H1 (cell line): ENCODE measurements at regions not wholly inside any gene's neighbourhood (a gene's known extent, or its start where the extent isn't known, plus 50 kb on each side); places are given as distances from the start of the nearest gene placed in this dataset.
"Not testable (repeated sequence)": the region's sequence is repeated elsewhere in the genome, so short reads cannot be mapped to it uniquely, and the experiment has no call there.

Experiments used
- CTCF ChIA-PET: fragments of 300-600 bp; sonication (Branson Sonifier 250); formaldehyde crosslinking; loops from one replicate; lab custom pipeline; 2021; ENCODE audit not compliant: partially characterized antibody; lab: Charles Lee
- POLR2A ChIA-PET: fragments of 300-600 bp; sonication (Branson Sonifier 250); formaldehyde crosslinking; loops from one replicate; lab custom pipeline; 2021; ENCODE audit warnings: inconsistent platforms; ENCODE audit not compliant: partially characterized antibody; lab: Charles Lee
- DNase-seq, 2 experiments: peaks; one replicate each; pipeline versions ENCODE4 v3.0.0 to v3.0.0-alpha.2; 2010 to 2022; ENCODE audit warnings: low spot score in 2 of 2, low read depth in 1 of 2, mixed read lengths in 1 of 2
- FAIRE-seq: peaks from 2 replicates; lab custom pipeline; 2011; peaks lifted over from hg19 to GRCh38; lab: Jason Lieb, UNC
- H2AFZ ChIP-seq: 2 replicates; pipeline ENCODE4 v1.8.1; 2012; ENCODE audit warnings: low read length, inconsistent platforms
- H2AK5ac ChIP-seq: 2 replicates; pipeline ENCODE4 v1.6.1; 2013; ENCODE audit warnings: low read depth, low read length
- H2BK120ac ChIP-seq: replicated peaks from 2 replicates; pipeline ENCODE3; 2013; ENCODE audit warnings: low read depth, low read length, inconsistent platforms
- H2BK12ac ChIP-seq: 2 replicates; pipeline ENCODE4 v1.6.1; 2013; ENCODE audit warnings: low read depth, low read length
- H2BK15ac ChIP-seq: 2 replicates; pipeline ENCODE4 v1.6.1; 2013; ENCODE audit warnings: low read length
- H2BK20ac ChIP-seq: 2 replicates; pipeline ENCODE4 v1.6.1; 2013; ENCODE audit warnings: low read length
- H2BK5ac ChIP-seq: 2 replicates; pipeline ENCODE4 v1.6.1; 2013; ENCODE audit warnings: low read depth, low read length
- H3K14ac ChIP-seq: 2 replicates; pipeline ENCODE4 v1.6.1; 2013; ENCODE audit warnings: inconsistent platforms; ENCODE audit not compliant: insufficient read length
- H3K18ac ChIP-seq: 2 replicates; pipeline ENCODE4 v1.6.1; 2013; ENCODE audit warnings: low read length; ENCODE audit errors: extremely low read depth
- H3K23ac ChIP-seq: 2 replicates; pipeline ENCODE4 v1.6.1; 2013; ENCODE audit warnings: inconsistent platforms; ENCODE audit not compliant: insufficient read length
- H3K23me2 ChIP-seq: 2 replicates; pipeline ENCODE4 v1.6.1; 2013; ENCODE audit warnings: low read depth, low read length
- H3K27ac ChIP-seq: 2 replicates; pipeline ENCODE4 v1.6.1; 2011; ENCODE audit warnings: low read depth, low read length, inconsistent platforms
- H3K27me3 ChIP-seq, 4 experiments: replicated peaks in 1 of 4; 1 replicate in 1 of 4; 2 replicates in 3 of 4; pipeline versions ENCODE4 v1.6.1 to v1.8.1; 2011 to 2013; ENCODE audit warnings: low read length in 3 of 4, mild to moderate bottlenecking in 3 of 4, inconsistent platforms in 2 of 4, mixed read lengths in 2 of 4, moderate library complexity in 1 of 4; ENCODE audit not compliant: control insufficient read depth in 3 of 4, insufficient read depth in 3 of 4; ENCODE audit errors: extremely low read depth in 1 of 4
- H3K36me3 ChIP-seq, 4 experiments: 2 replicates each; pipeline versions ENCODE4 v1.6.1 to v1.8.1; 2011 to 2013; ENCODE audit warnings: mild to moderate bottlenecking in 4 of 4, low read length in 3 of 4, moderate library complexity in 2 of 4, control low read depth in 1 of 4, inconsistent platforms in 1 of 4; ENCODE audit not compliant: insufficient read depth in 4 of 4, control insufficient read depth in 2 of 4
- H3K4ac ChIP-seq: replicated peaks from 2 replicates; pipeline ENCODE3; 2013; ENCODE audit warnings: low read length, low read depth, mixed read lengths, inconsistent platforms; ENCODE audit not compliant: insufficient read length
- H3K4me1 ChIP-seq, 4 experiments: replicated peaks in 1 of 4; 1 replicate in 1 of 4; 2 replicates in 3 of 4; pipeline versions ENCODE4 v1.6.1 to v1.8.1; 2011 to 2013; ENCODE audit warnings: low read length in 3 of 4, inconsistent platforms in 2 of 4, mixed read lengths in 1 of 4; ENCODE audit not compliant: insufficient read depth in 4 of 4, control insufficient read depth in 3 of 4
- H3K4me2 ChIP-seq, 2 experiments: 2 replicates each; pipeline versions ENCODE4 v1.6.1 to v1.8.1; 2011 to 2013; ENCODE audit warnings: low read depth in 2 of 2, low read length in 2 of 2, control low read depth in 1 of 2, inconsistent platforms in 1 of 2, mild to moderate bottlenecking in 1 of 2; ENCODE audit not compliant: insufficient read depth in 1 of 2
- H3K4me3 ChIP-seq, 4 experiments: fragments of 200-600, 300-600 bp in 1 of 4; sonication (generic), shearing (Covaris generic), sonication (Bioruptor Twin) in 1 of 4; 2 replicates each; pipeline versions ENCODE4 v1.5.1 to v1.8.1; 2011 to 2016; ENCODE audit warnings: low read length in 4 of 4, low read depth in 3 of 4, control low read depth in 2 of 4, inconsistent platforms in 2 of 4, mild to moderate bottlenecking in 2 of 4, mixed read lengths in 1 of 4, moderate library complexity in 1 of 4; ENCODE audit not compliant: insufficient read depth in 2 of 4; ENCODE audit errors: extremely low read depth in 1 of 4
- H3K56ac ChIP-seq: replicated peaks from 2 replicates; pipeline ENCODE3; 2013; ENCODE audit warnings: low read depth, mild to moderate bottlenecking, mixed read lengths, low read length, inconsistent platforms; ENCODE audit not compliant: insufficient read length
- H3K79me1 ChIP-seq: 2 replicates; pipeline ENCODE4 v1.6.1; 2013; ENCODE audit warnings: low read depth, low read length, control low read depth
- H3K79me2 ChIP-seq, 2 experiments: 2 replicates each; pipeline versions ENCODE4 v1.6.1 to v1.8.1; 2012 to 2013; ENCODE audit warnings: low read length in 2 of 2, mild to moderate bottlenecking in 2 of 2, inconsistent platforms in 1 of 2; ENCODE audit not compliant: insufficient read depth in 2 of 2, control insufficient read depth in 1 of 2
- H3K9ac ChIP-seq, 4 experiments: replicated peaks in 1 of 4; 1 replicate in 1 of 4; 2 replicates in 3 of 4; pipeline versions ENCODE4 v1.6.1 to v1.8.1; 2011 to 2013; ENCODE audit warnings: low read depth in 3 of 4, low read length in 3 of 4, control low read depth in 2 of 4, mild to moderate bottlenecking in 2 of 4, moderate library complexity in 2 of 4, inconsistent platforms in 1 of 4; ENCODE audit errors: extremely low read depth in 1 of 4
- H3K9me3 ChIP-seq, 2 experiments: 2 replicates each; pipeline versions ENCODE4 v1.6.1 to v1.8.1; 2012 to 2013; ENCODE audit warnings: mild to moderate bottlenecking in 2 of 2, moderate library complexity in 2 of 2, control low read depth in 1 of 2, inconsistent platforms in 1 of 2, low read depth in 1 of 2, low read length in 1 of 2, mixed read lengths in 1 of 2; ENCODE audit not compliant: insufficient read depth in 2 of 2
- H4K20me1 ChIP-seq, 2 experiments: replicated peaks in 1 of 2; 2 replicates each; pipeline versions ENCODE3 to v1.8.1; 2011 to 2013; ENCODE audit warnings: inconsistent platforms in 2 of 2, low read length in 2 of 2, mild to moderate bottlenecking in 1 of 2; ENCODE audit not compliant: insufficient read depth in 2 of 2, control insufficient read depth in 1 of 2
- H4K5ac ChIP-seq: 2 replicates; pipeline ENCODE4 v1.6.1; 2013; ENCODE audit warnings: low read length, low read depth, mixed read lengths, inconsistent platforms; ENCODE audit not compliant: insufficient read length
- H4K8ac ChIP-seq: 2 replicates; pipeline ENCODE4 v1.8.0; 2013; ENCODE audit warnings: mild to moderate bottlenecking, moderate library complexity, low read length, inconsistent platforms; ENCODE audit not compliant: insufficient read depth; ENCODE audit errors: extremely low read depth
- H4K91ac ChIP-seq: replicated peaks from 2 replicates; pipeline ENCODE3; 2013; ENCODE audit warnings: low read length, mixed read lengths, inconsistent platforms; ENCODE audit not compliant: insufficient read length
- WGBS, 2 experiments: shearing (Covaris generic) in 1 of 2; methylation state at CpG; one replicate each; pipeline versions ENCODE4 v1.1.6 to v1.1.7; 2013 to 2015; ENCODE audit warnings: low lambda C conversion rate in 2 of 2, mixed read lengths in 2 of 2, inconsistent platforms in 1 of 2, low coverage in 1 of 2, missing lambda C conversion rate in 1 of 2; ENCODE audit not compliant: insufficient replicate concordance in 2 of 2, insufficient coverage in 1 of 2, insufficient read length in 1 of 2; ENCODE audit errors: extremely low coverage in 1 of 2, missing lambda C conversion rate in 1 of 2; 5-methylcytosine and 5-hydroxymethylcytosine counted together

DNA sequence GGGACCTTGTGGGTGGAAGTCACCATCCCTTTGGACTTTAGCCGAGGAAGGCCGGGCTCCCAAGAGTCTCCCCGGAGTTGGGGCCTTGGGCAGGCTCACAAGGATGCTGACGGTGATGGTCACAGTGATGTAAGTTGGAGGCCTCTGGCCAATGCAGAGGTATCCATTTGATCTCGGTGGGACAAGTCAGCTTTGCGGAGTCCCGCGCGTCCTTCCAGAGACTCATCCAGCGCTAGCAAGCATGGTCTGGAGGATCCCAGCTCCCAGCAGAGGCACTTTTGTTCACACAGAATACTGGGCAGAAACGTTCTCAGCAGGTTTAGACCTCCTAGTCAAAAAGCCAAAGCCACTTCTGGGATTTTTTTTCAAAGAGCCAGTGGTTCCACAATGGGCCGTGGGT is 103.8 kb upstream of the ANKRD30BL start:
- H3K14ac ChIP-seq, H2BK15ac ChIP-seq, H3K23ac ChIP-seq, H3K79me2 ChIP-seq, H3K4me2 ChIP-seq, H4K20me1 ChIP-seq, H2BK20ac ChIP-seq, H3K18ac ChIP-seq, POLR2A ChIA-PET, H3K56ac ChIP-seq, H3K4me3 ChIP-seq, H4K91ac ChIP-seq, H3K9me3 ChIP-seq, H2BK5ac ChIP-seq, H3K27ac ChIP-seq, FAIRE-seq, H3K9ac ChIP-seq, H2BK12ac ChIP-seq, H3K4ac ChIP-seq, H3K36me3 ChIP-seq, H3K23me2 ChIP-seq, H2AK5ac ChIP-seq, H4K5ac ChIP-seq, H3K79me1 ChIP-seq, H3K27me3 ChIP-seq, CTCF ChIA-PET, H4K8ac ChIP-seq, H2AFZ ChIP-seq, H2BK120ac ChIP-seq: not testable (repeated sequence)
- peaks cover 4 to 16% (median 7%) of the 10 kb centered on the region in 4 experiments; a peak in 6 of 7 replicates for H3K4me1 ChIP-seq
- peak in 1 of 2 experiments; percentile 29 for DNase-seq
- WGBS, 2 experiments: 78% methylated on average over 12 of the region's 12 CpGs; no CpG with 5 or more reads in 1 of the 2 experiments
